VCaP (cell line): ENCODE measurements at regions not wholly inside any gene's neighbourhood (a gene's known extent, or its start where the extent isn't known, plus 50 kb on each side); places are given as distances from the start of the nearest gene placed in this dataset.

Experiments used
- H3K27ac ChIP-seq: fragments of 450-650 bp; 2 replicates; pipeline ENCODE4 v1.5.1; 2017
- CTCF ChIP-seq: fragments of 450-650 bp; conservative IDR thresholded peaks from 2 replicates; pipeline ENCODE4 v1.5.1; 2017; ENCODE audit warnings: mild to moderate bottlenecking, moderate library complexity

GRCh38 chr7:116439841-116440549 is 59.5 kb upstream of the CAV2 start:
- no peak overlapping the region for H3K27ac ChIP-seq
- no peak for TF ChIP-seq CTCF

- no peak for TF ChIP-seq CTCF
- no peak overlapping the region for H3K27ac ChIP-seq
Observed at GRCh38 chr7:116441534-116441933, 58.0 kb upstream of the CAV2 start.

- H3K27ac ChIP-seq = no peak overlapping the region
- no peak for TF ChIP-seq CTCF
Observed at GRCh38 chr7:116443101-116443523, 56.4 kb upstream of the CAV2 start.

GRCh38 chr7:116443646-116444045 is 55.9 kb upstream of the CAV2 start:
- TF ChIP-seq CTCF = no peak
- no peak overlapping the region for H3K27ac ChIP-seq

GRCh38 chr7:116445447-116446211 is 53.9 kb upstream of the CAV2 start:
- no peak overlapping the region for H3K27ac ChIP-seq
- no peak for TF ChIP-seq CTCF

- H3K27ac ChIP-seq = no peak overlapping the region; the same call in 1 of the 2 replicates
- TF ChIP-seq CTCF = no peak
Observed at GRCh38 chr7:116446212-116446855, 53.2 kb upstream of the CAV2 start.

GRCh38 chr7:116447436-116447835 is 52.1 kb upstream of the CAV2 start:
- TF ChIP-seq CTCF = no peak
- no peak overlapping the region for H3K27ac ChIP-seq
